ENCODE measurements at regions not wholly inside any gene's neighbourhood (a gene's known extent, or its start where the extent isn't known, plus 50 kb on each side); places are given as distances from the start of the nearest gene placed in this dataset.

GRCh38 chr10:44460416-44460815 lies 75.5 kb upstream of the CXCL12 start:
- no TSS peak for BruUV-seq (replicated peaks)
- no peak for DNase-seq
- CTCF ChIA-PET, result no interaction called here

GRCh38 chr10:44462338-44462914 lies 77.5 kb upstream of the CXCL12 start:
- Mint-ChIP-seq H3K27me3 (ENCODE audit: unreplicated experiment) (peaks cover 37% of the 10 kb centered on the region), H3K27ac (ENCODE audit: unreplicated experiment) (no peak overlapping the region)
- no peak for TF ChIP-seq CTCF (IDR thresholded peaks at IDR 0.05; ENCODE audit: unreplicated experiment)

More at GRCh38 chr10:44460416-44460815, 75.5 kb upstream of the CXCL12 start:
- H3K4me1 Mint-ChIP-seq (ENCODE audit: low read depth, unreplicated experiment), result no peaks in the 10 kb centered on the region
- intact Hi-C loops (cut with micrococcal nuclease; ENCODE audit: unreplicated experiment), result no loop called here
- peaks cover 26% of the 10 kb centered on the region for H3K27me3 Mint-ChIP-seq (ENCODE audit: unreplicated experiment)
- H3K9me3 Mint-ChIP-seq (ENCODE audit: low read depth, unreplicated experiment), result peaks cover 6% of the 10 kb centered on the region
- H3K4me3 Mint-ChIP-seq (ENCODE audit: low read depth, unreplicated experiment), result no peak overlapping the region
- no peak for TF ChIP-seq CTCF (IDR thresholded peaks at IDR 0.05; ENCODE audit: unreplicated experiment)
- no peaks in the 10 kb centered on the region for H3K36me3 Mint-ChIP-seq (ENCODE audit: insufficient read depth, unreplicated experiment)
- H3K27ac Mint-ChIP-seq (ENCODE audit: unreplicated experiment), result no peak overlapping the region

GRCh38 chr10:44463511-44464121 lies 78.7 kb upstream of the CXCL12 start:
- Mint-ChIP-seq H3K4me3 (ENCODE audit: low read depth, unreplicated experiment) (no peak overlapping the region), H3K4me1 (ENCODE audit: low read depth, unreplicated experiment) (no peaks in the 10 kb centered on the region), H3K36me3 (ENCODE audit: insufficient read depth, unreplicated experiment) (no peaks in the 10 kb centered on the region), H3K9me3 (ENCODE audit: low read depth, unreplicated experiment) (no peaks in the 10 kb centered on the region), H3K27me3 (ENCODE audit: unreplicated experiment) (peaks cover 43% of the 10 kb centered on the region), H3K27ac (ENCODE audit: unreplicated experiment) (no peak overlapping the region)
- BruUV-seq (replicated peaks), result no TSS peak
- intact Hi-C loops (cut with micrococcal nuclease; ENCODE audit: unreplicated experiment), result no loop called here
- no peak for DNase-seq
- no peak for TF ChIP-seq CTCF (IDR thresholded peaks at IDR 0.05; ENCODE audit: unreplicated experiment)
- CTCF ChIA-PET, result no interaction called here

More at GRCh38 chr10:44462338-44462914, 77.5 kb upstream of the CXCL12 start:
- intact Hi-C loops (cut with micrococcal nuclease; ENCODE audit: unreplicated experiment), result no loop called here
- CTCF ChIA-PET, result no interaction called here
- H3K4me3 Mint-ChIP-seq (ENCODE audit: low read depth, unreplicated experiment), result no peak overlapping the region
- H3K36me3 Mint-ChIP-seq (ENCODE audit: insufficient read depth, unreplicated experiment), result no peaks in the 10 kb centered on the region
- no peaks in the 10 kb centered on the region for H3K4me1 Mint-ChIP-seq (ENCODE audit: low read depth, unreplicated experiment)
- no peak for DNase-seq
- no TSS peak for BruUV-seq (replicated peaks)
- peaks cover 6% of the 10 kb centered on the region for H3K9me3 Mint-ChIP-seq (ENCODE audit: low read depth, unreplicated experiment)

GRCh38 chr10:44464503-44464902 lies 79.6 kb upstream of the CXCL12 start:
- CTCF ChIA-PET, result no interaction called here
- Mint-ChIP-seq H3K27ac (ENCODE audit: unreplicated experiment) (no peak overlapping the region), H3K36me3 (ENCODE audit: insufficient read depth, unreplicated experiment) (no peaks in the 10 kb centered on the region), H3K4me3 (ENCODE audit: low read depth, unreplicated experiment) (no peak overlapping the region), H3K4me1 (ENCODE audit: low read depth, unreplicated experiment) (no peaks in the 10 kb centered on the region), H3K27me3 (ENCODE audit: unreplicated experiment) (peaks cover 44% of the 10 kb centered on the region), H3K9me3 (ENCODE audit: low read depth, unreplicated experiment) (peaks cover 2% of the 10 kb centered on the region)
- intact Hi-C loops (cut with micrococcal nuclease; ENCODE audit: unreplicated experiment), result no loop called here
- no peak for DNase-seq
- BruUV-seq (replicated peaks), result no TSS peak
- no peak for TF ChIP-seq CTCF (IDR thresholded peaks at IDR 0.05; ENCODE audit: unreplicated experiment)

Data from Calu3 (cell line).